GM23338 (cell line): ENCODE measurements at regions not wholly inside any gene's neighbourhood (a gene's known extent, or its start where the extent isn't known, plus 50 kb on each side); places are given as distances from the start of the nearest gene placed in this dataset.
"Not testable (repeated sequence)": the region's sequence is repeated elsewhere in the genome, so short reads cannot be mapped to it uniquely, and the experiment has no call there.

ENCODE experiments used
- ATAC-seq: fragments of 200-7000 bp; cut with Tn5 transposase; 3 replicates; pipeline ENCODE4 v1.9.1; 2020
- DNase-seq: peaks from one replicate; pipeline ENCODE4 v3.0.0-alpha.2; 2015; ENCODE audit warnings: low spot score
- H2AFZ ChIP-seq: fragments of 200-600 bp; sonication (generic); 2 replicates; pipeline ENCODE4 v1.8.0; 2016; ENCODE audit warnings: antibody characterized with exemption, mild to moderate bottlenecking, moderate library complexity
- H3F3A ChIP-seq: fragments of 200-600 bp; sonication (generic); replicated peaks from 2 replicates; pipeline ENCODE4 v1.8.0; 2017; ENCODE audit warnings: antibody characterized with exemption, mixed run types, low read depth
- H3K27ac ChIP-seq: fragments of 200-600 bp; sonication (generic); 2 replicates; pipeline ENCODE4 v1.6.1; 2016; ENCODE audit warnings: low read depth
- H3K27me3 ChIP-seq: fragments of 200-600 bp; sonication (generic); 2 replicates; pipeline ENCODE4 v1.8.0; 2016; ENCODE audit warnings: mild to moderate bottlenecking, mixed run types, moderate library complexity; ENCODE audit not compliant: insufficient read depth
- H3K36me3 ChIP-seq: fragments of 200-600 bp; sonication (generic); 2 replicates; pipeline ENCODE4 v1.8.0; 2016; ENCODE audit warnings: mild to moderate bottlenecking; ENCODE audit not compliant: insufficient read depth
- H3K4me1 ChIP-seq: fragments of 200-600 bp; sonication (generic); 2 replicates; pipeline ENCODE4 v1.8.0; 2016; ENCODE audit warnings: mild to moderate bottlenecking, moderate library complexity; ENCODE audit not compliant: insufficient read depth
- H3K4me2 ChIP-seq: fragments of 200-600 bp; sonication (generic); 2 replicates; pipeline ENCODE4 v1.7.1; 2017; ENCODE audit warnings: mixed run types
- H3K4me3 ChIP-seq: fragments of 200-600 bp; sonication (generic); 2 replicates; pipeline ENCODE4 v1.6.1; 2016; ENCODE audit warnings: mixed run types
- H3K79me2 ChIP-seq: fragments of 200-600 bp; sonication (generic); replicated peaks from 2 replicates; pipeline ENCODE4 v1.8.0; 2017; ENCODE audit warnings: mild to moderate bottlenecking; ENCODE audit not compliant: insufficient read depth
- H3K9me2 ChIP-seq: fragments of 200-600 bp; sonication (generic); 2 replicates; pipeline ENCODE4 v1.8.0; 2017; ENCODE audit not compliant: insufficient read depth
- H4K20me1 ChIP-seq: fragments of 200-600 bp; sonication (generic); replicated peaks from 2 replicates; pipeline ENCODE4 v1.8.0; 2017; ENCODE audit warnings: mild to moderate bottlenecking; ENCODE audit not compliant: insufficient read depth
- H3K27ac Mint-ChIP-seq: 2 replicates; pipeline ENCODE4 v1.8.0; 2020; ENCODE audit warnings: inconsistent platforms, mild to moderate bottlenecking, moderate library complexity, mixed read lengths
- H3K27me3 Mint-ChIP-seq: 3 replicates; pipeline ENCODE4 v1.8.0; 2022; ENCODE audit warnings: low read depth, mild to moderate bottlenecking, moderate library complexity, mixed read lengths, inconsistent platforms; ENCODE audit not compliant: insufficient read depth, poor library complexity
- H3K36me3 Mint-ChIP-seq: 3 replicates; pipeline ENCODE4 v1.8.0; 2021; ENCODE audit warnings: low read depth, mild to moderate bottlenecking, inconsistent platforms, moderate library complexity, mixed read lengths
- H3K4me1 Mint-ChIP-seq: 3 replicates; pipeline ENCODE4 v1.8.0; 2020; ENCODE audit warnings: mild to moderate bottlenecking, inconsistent platforms, mixed read lengths
- H3K4me3 Mint-ChIP-seq: 3 replicates; pipeline ENCODE4 v1.8.0; 2021; ENCODE audit warnings: moderate library complexity, mild to moderate bottlenecking, inconsistent platforms, mixed read lengths
- H3K9me3 Mint-ChIP-seq: 3 replicates; pipeline ENCODE4 v1.8.0; 2020; ENCODE audit warnings: moderate library complexity, mild to moderate bottlenecking, inconsistent platforms, mixed read lengths
- CREB1 ChIP-seq: fragments of 250-450 bp; sonication (Bioruptor Pico); IDR thresholded peaks from 2 replicates; pipeline ENCODE4 v1.5.0; 2020; ENCODE audit warnings: low read depth, mild to moderate bottlenecking, moderate library complexity
- CTCF ChIP-seq, 2 experiments: fragments of 200-600 bp in 1 of 2; sonication (generic) in 1 of 2; conservative IDR thresholded peaks; 2 replicates each; pipeline versions ENCODE4 v1.5.1 to v1.6.1; 2016 to 2017; ENCODE audit warnings: antibody characterized with exemption in 2 of 2, low read depth in 2 of 2, mild to moderate bottlenecking in 2 of 2, moderate library complexity in 1 of 2
- JUNB ChIP-seq: IDR thresholded peaks from one replicate; pipeline ENCODE4 v1.6.1; 2016; ENCODE audit warnings: antibody characterized with exemption; ENCODE audit not compliant: unreplicated experiment
- NANOG ChIP-seq: IDR thresholded peaks from 2 replicates; pipeline ENCODE4 v1.6.1; 2016; ENCODE audit warnings: antibody characterized with exemption, borderline replicate concordance
- STAT1 ChIP-seq: IDR thresholded peaks from one replicate; pipeline ENCODE4 v1.6.1; 2016; ENCODE audit warnings: antibody characterized with exemption; ENCODE audit not compliant: unreplicated experiment
- ZNF114 ChIP-seq: fragments of 250-450 bp; sonication (Bioruptor Pico); IDR thresholded peaks from 2 replicates; pipeline ENCODE4 v1.5.0; 2020; ENCODE audit warnings: mild to moderate bottlenecking, moderate library complexity
- ZNF331 ChIP-seq: fragments of 250-450 bp; sonication (Bioruptor Pico); IDR thresholded peaks from 2 replicates; pipeline ENCODE4 v1.5.0; 2020; ENCODE audit warnings: low read depth, mild to moderate bottlenecking, moderate library complexity
- ZNF462 ChIP-seq: fragments of 250-450 bp; sonication (Bioruptor Pico); IDR thresholded peaks from 2 replicates; pipeline ENCODE4 v1.5.0; 2020; ENCODE audit warnings: mild to moderate bottlenecking, moderate library complexity

- H3K4me1 Mint-ChIP-seq = peaks cover 14% of the 10 kb centered on the region
- H2AFZ ChIP-seq = peak overlapping the region; percentile 49
- DNase-seq = no peak
Observed at GRCh38 chr3:23728601-23729117, 77.1 kb upstream of the UBE2E1 start.

GRCh38 chr3:23729362-23729761, 76.4 kb upstream of the UBE2E1 start:
- DNase-seq, H3K27ac Mint-ChIP-seq: not testable (repeated sequence)

More at GRCh38 chr3:23728601-23729117, 77.1 kb upstream of the UBE2E1 start:
- TF ChIP-seq ZNF331 (CRISPR knock-in tag) (no peak), CTCF (conservative IDR thresholded peaks at IDR 0.05; ENCODE audit: low read depth in 2 of 2) (no peak), CREB1 (no peak), STAT1 (no peak), ZNF114 (CRISPR knock-in tag) (no peak)
- H3K27me3 ChIP-seq = no peaks in the 10 kb centered on the region
- no peaks in the 10 kb centered on the region for H3K36me3 ChIP-seq
- Mint-ChIP-seq H3K27me3 (peaks cover 2% of the 10 kb centered on the region), H3K9me3 (no peaks in the 10 kb centered on the region), H3K27ac (no peak overlapping the region), H3K4me3 (no peak overlapping the region), H3K36me3 (no peaks in the 10 kb centered on the region)
- no peak overlapping the region for H3K27ac ChIP-seq
- H3K9me2 ChIP-seq = 0 out of 2 replicates have a peak, but pooled peaks cover 4% of the 10 kb centered on the region
- H3K4me3 ChIP-seq = no peak overlapping the region
- peaks cover 15% of the 10 kb centered on the region for H3K4me1 ChIP-seq
- H3F3A ChIP-seq = no peaks in the 10 kb centered on the region
- H3K79me2 ChIP-seq = no peaks in the 10 kb centered on the region
- no peak overlapping the region for H3K4me2 ChIP-seq
- ATAC-seq = peak; percentile 94
- H4K20me1 ChIP-seq = no peaks in the 10 kb centered on the region

GRCh38 chr3:23734481-23734880, 71.3 kb upstream of the UBE2E1 start:
- Histone ChIP-seq H3K4me1 (peaks cover 36% of the 10 kb centered on the region), H3K79me2 (no peaks in the 10 kb centered on the region), H3K4me2 (no peak overlapping the region), H3K27me3 (no peaks in the 10 kb centered on the region), H3K9me2 (0 out of 2 replicates have a peak, but pooled peaks cover 4% of the 10 kb centered on the region), H3F3A (no peaks in the 10 kb centered on the region), H3K27ac (no peak overlapping the region), H4K20me1 (no peaks in the 10 kb centered on the region), H2AFZ (0 out of 2 replicates have a peak overlapping the region, but pooled peaks have one; percentile 20), H3K36me3 (no peaks in the 10 kb centered on the region), H3K4me3 (no peak overlapping the region)
- Mint-ChIP-seq H3K27me3 (peaks cover 2% of the 10 kb centered on the region), H3K4me3 (no peak overlapping the region), H3K9me3 (no peaks in the 10 kb centered on the region), H3K36me3 (no peaks in the 10 kb centered on the region), H3K4me1 (peaks cover 41% of the 10 kb centered on the region), H3K27ac (no peak overlapping the region)
- ATAC-seq (no peak), DNase-seq (no peak)
- no peak for TF ChIP-seq ZNF462 (CRISPR knock-in tag)
- no peak for TF ChIP-seq JUNB
- TF ChIP-seq ZNF114 (CRISPR knock-in tag) = no peak
- TF ChIP-seq NANOG = no peak

More at GRCh38 chr3:23729362-23729761, 76.4 kb upstream of the UBE2E1 start:
- not testable (repeated sequence) for H3K4me3 Mint-ChIP-seq, H3K4me3 ChIP-seq, H3K27me3 ChIP-seq, H3K36me3 ChIP-seq, H3K9me2 ChIP-seq, H3K27me3 Mint-ChIP-seq, H3K79me2 ChIP-seq, H3F3A ChIP-seq, H3K4me2 ChIP-seq, H4K20me1 ChIP-seq, H3K27ac ChIP-seq, H3K36me3 Mint-ChIP-seq, H3K9me3 Mint-ChIP-seq
- H3K4me1 ChIP-seq = peaks cover 15% of the 10 kb centered on the region
- peak; percentile 26 for ATAC-seq
- H3K4me1 Mint-ChIP-seq = peaks cover 14% of the 10 kb centered on the region
- H2AFZ ChIP-seq = peak overlapping the region; percentile 9; the same call in 1 of the 2 replicates
